Neutrophil (primary cell): ENCODE measurements at regions not wholly inside any gene's neighbourhood (a gene's known extent, or its start where the extent isn't known, plus 50 kb on each side); places are given as distances from the start of the nearest gene placed in this dataset.
A peak's percentile ranks its signal among the peaks of the same experiment; 100 is the strongest.
"Not testable (repeated sequence)": the region's sequence is repeated elsewhere in the genome, so short reads cannot be mapped to it uniquely, and the experiment has no call there.

Experiments
- H3K27ac ChIP-seq: fragments of 200-600 bp; sonication (generic); 2 replicates; pipeline ENCODE4 v1.5.1; 2016; ENCODE audit warnings: mild to moderate bottlenecking, moderate library complexity
- H3K27me3 ChIP-seq: fragments of 200-600 bp; sonication (generic); 2 replicates; pipeline ENCODE4 v1.6.0; 2016; ENCODE audit warnings: mild to moderate bottlenecking
- H3K36me3 ChIP-seq: fragments of 200-600 bp; sonication (generic); 2 replicates; pipeline ENCODE4 v1.5.1; 2017
- H3K4me1 ChIP-seq, 2 experiments: fragments of 200-600 bp in 1 of 2; sonication (generic) in 1 of 2; 1 replicate in 1 of 2; 2 replicates in 1 of 2; pipeline versions ENCODE4 v1.5.1 to v1.6.1; 2013 to 2016; ENCODE audit warnings: low read depth in 1 of 2, low read length in 1 of 2, mild to moderate bottlenecking in 1 of 2, moderate library complexity in 1 of 2; ENCODE audit not compliant: control insufficient read depth in 1 of 2, insufficient read depth in 1 of 2
- H3K4me3 ChIP-seq, 2 experiments: fragments of 200-600 bp in 1 of 2; sonication (generic) in 1 of 2; 1 replicate in 1 of 2; 2 replicates in 1 of 2; pipeline ENCODE4 v1.5.1; 2013 to 2016; ENCODE audit warnings: low read depth in 1 of 2, low read length in 1 of 2, mild to moderate bottlenecking in 1 of 2, moderate library complexity in 1 of 2
- H3K9me3 ChIP-seq: fragments of 200-600 bp; sonication (generic); 2 replicates; pipeline ENCODE4 v1.5.1; 2016

- H3K4me1 ChIP-seq, H3K9me3 ChIP-seq, H3K27ac ChIP-seq, H3K4me3 ChIP-seq, H3K36me3 ChIP-seq, H3K27me3 ChIP-seq: not testable (repeated sequence)
Observed at GRCh38 chr1:196366-196765, 255.1 kb downstream of the OR4F29 start.

- peaks cover 8 to 10% of the 10 kb centered on the region in 2 experiments for H3K4me1 ChIP-seq
- H3K36me3 ChIP-seq, result not testable (repeated sequence)
Observed at GRCh38 chr1:191296-192049, 260.0 kb downstream of the OR4F29 start.

GRCh38 chr1:190678-191077 lies 260.8 kb downstream of the OR4F29 start:
- H3K27me3 ChIP-seq, H3K9me3 ChIP-seq, H3K4me3 ChIP-seq: not testable (repeated sequence)
- Histone ChIP-seq H3K27ac (peak overlapping the region; percentile 71), H3K36me3 (peaks cover 11% of the 10 kb centered on the region), H3K4me1 (peaks cover 8 to 10% of the 10 kb centered on the region in 2 experiments)

More at GRCh38 chr1:191296-192049, 260.0 kb downstream of the OR4F29 start:
- not testable (repeated sequence) for H3K27me3 ChIP-seq, H3K4me3 ChIP-seq, H3K9me3 ChIP-seq
- peak overlapping the region; percentile 71 for H3K27ac ChIP-seq

- H3K27me3 ChIP-seq, H3K27ac ChIP-seq, H3K4me3 ChIP-seq, H3K9me3 ChIP-seq: not testable (repeated sequence)
- H3K4me1 ChIP-seq, result peaks cover 8 to 10% of the 10 kb centered on the region in 2 experiments
- H3K36me3 ChIP-seq, result peaks cover 11% of the 10 kb centered on the region
Observed at GRCh38 chr1:189915-190314, 261.6 kb downstream of the OR4F29 start.

- Histone ChIP-seq H3K36me3 (peaks cover 11% of the 10 kb centered on the region), H3K4me1 (peaks cover 8 to 10% of the 10 kb centered on the region in 2 experiments)
- H3K27me3 ChIP-seq, H3K4me3 ChIP-seq, H3K27ac ChIP-seq, H3K9me3 ChIP-seq: not testable (repeated sequence)
Observed at GRCh38 chr1:189270-189669, 262.2 kb downstream of the OR4F29 start.

- H3K27ac ChIP-seq, H3K27me3 ChIP-seq, H3K4me3 ChIP-seq, H3K9me3 ChIP-seq: not testable (repeated sequence)
- H3K4me1 ChIP-seq, result peaks cover 8 to 10% of the 10 kb centered on the region in 2 experiments
- peaks cover 11% of the 10 kb centered on the region for H3K36me3 ChIP-seq
Observed at GRCh38 chr1:187298-187697, 264.2 kb downstream of the OR4F29 start.

- H3K9me3 ChIP-seq, H3K27me3 ChIP-seq, H3K4me3 ChIP-seq, H3K27ac ChIP-seq: not testable (repeated sequence)
- peaks cover 11% of the 10 kb centered on the region for H3K36me3 ChIP-seq
- H3K4me1 ChIP-seq, result peaks cover 8 to 10% of the 10 kb centered on the region in 2 experiments
Observed at GRCh38 chr1:186691-187131, 264.8 kb downstream of the OR4F29 start.

- H3K27ac ChIP-seq, H3K27me3 ChIP-seq, H3K4me3 ChIP-seq, H3K9me3 ChIP-seq, H3K4me1 ChIP-seq: not testable (repeated sequence)
- H3K36me3 ChIP-seq, result peaks cover 11% of the 10 kb centered on the region
Observed at GRCh38 chr1:186223-186622, 265.3 kb downstream of the OR4F29 start.

GRCh38 chr1:185526-185925 lies 266.0 kb downstream of the OR4F29 start:
- H3K27ac ChIP-seq, H3K27me3 ChIP-seq, H3K4me3 ChIP-seq, H3K4me1 ChIP-seq, H3K9me3 ChIP-seq: not testable (repeated sequence)
- peaks cover 11% of the 10 kb centered on the region for H3K36me3 ChIP-seq

GRCh38 chr1:184336-184686 lies 267.2 kb downstream of the OR4F29 start:
- not testable (repeated sequence) for H3K27me3 ChIP-seq, H3K4me1 ChIP-seq, H3K9me3 ChIP-seq, H3K27ac ChIP-seq, H3K4me3 ChIP-seq
- H3K36me3 ChIP-seq, result peaks cover 11% of the 10 kb centered on the region

- H3K4me1 ChIP-seq, H3K4me3 ChIP-seq, H3K27me3 ChIP-seq, H3K9me3 ChIP-seq, H3K27ac ChIP-seq: not testable (repeated sequence)
- peaks cover 11% of the 10 kb centered on the region for H3K36me3 ChIP-seq
Observed at GRCh38 chr1:183620-184335, 267.7 kb downstream of the OR4F29 start.

- not testable (repeated sequence) for H3K9me3 ChIP-seq, H3K4me3 ChIP-seq, H3K27me3 ChIP-seq, H3K27ac ChIP-seq, H3K4me1 ChIP-seq
- peaks cover 11% of the 10 kb centered on the region for H3K36me3 ChIP-seq
Observed at GRCh38 chr1:183081-183480, 268.4 kb downstream of the OR4F29 start.

- not testable (repeated sequence) for H3K27ac ChIP-seq, H3K4me1 ChIP-seq, H3K4me3 ChIP-seq, H3K9me3 ChIP-seq, H3K27me3 ChIP-seq
- H3K36me3 ChIP-seq, result peaks cover 11% of the 10 kb centered on the region
Observed at GRCh38 chr1:182631-183030, 268.8 kb downstream of the OR4F29 start.
